ENCODE measurements at regions not wholly inside any gene's neighbourhood (a gene's known extent, or its start where the extent isn't known, plus 50 kb on each side); places are given as distances from the start of the nearest gene placed in this dataset.

DNA sequence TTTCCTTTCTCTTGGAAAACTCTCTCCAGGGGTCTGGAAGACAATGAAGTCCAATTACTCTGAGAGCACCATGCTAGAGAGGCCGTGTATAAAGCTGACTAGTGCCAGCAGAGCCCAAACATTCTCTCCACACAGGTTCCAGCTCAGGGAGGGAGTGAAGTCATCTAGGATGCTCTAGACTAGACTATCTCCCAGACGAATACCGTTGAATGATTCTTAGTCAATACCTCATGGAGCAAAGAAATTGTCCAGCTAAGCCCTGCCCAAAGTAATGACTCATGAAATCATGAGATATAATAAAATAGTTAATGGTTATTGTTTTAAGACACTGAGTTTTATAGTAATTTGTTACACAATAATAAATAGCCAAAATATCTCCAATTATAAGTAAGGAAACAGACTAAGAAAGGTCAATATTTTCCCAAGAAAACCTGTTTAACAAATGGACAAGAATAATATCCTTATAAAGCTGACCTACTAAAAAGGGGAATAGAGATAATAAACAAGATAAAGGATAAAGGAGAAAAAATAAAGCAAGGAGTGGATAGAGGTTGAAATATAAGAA, 163.9 kb upstream of the LRRC7 start:
- H3K27me3 Mint-ChIP-seq, result no peaks in the 10 kb centered on the region
- ATAC-seq (ENCODE audit: poor library complexity) (no peak), DNase-seq (no peak)
- CTCF ChIA-PET, result interaction anchor here (0.6 kb wide), 1 partner anchor 607 kb away, joined by 5 read pairs; no protein-coding TSS in a partner anchor
- no peaks in the 10 kb centered on the region for H3K4me1 Mint-ChIP-seq (ENCODE audit: low read depth)
- intact Hi-C loops (cut with DNase I, micrococcal nuclease), result no loop called here
- H3K9me3 Mint-ChIP-seq, result peaks cover 8% of the 10 kb centered on the region
- no peaks in the 10 kb centered on the region for H3K27me3 ChIP-seq (ENCODE audit: control insufficient read depth in 1 of 2, insufficient read depth in 2 of 2, low read length in 2 of 2)
- peaks cover 0 to 2% of the 10 kb centered on the region in 2 experiments for H3K9me3 ChIP-seq (ENCODE audit: control insufficient read depth in 1 of 2, insufficient read depth in 1 of 2, low read length in 2 of 2)
- no peaks in the 10 kb centered on the region for H3K4me1 ChIP-seq (ENCODE audit: insufficient read depth, low read length)
- POLR2A ChIA-PET, result no interaction called here
- H3K4me3 ChIP-seq (ENCODE audit: low read length), result no peak overlapping the region
- H3K36me3 ChIP-seq (ENCODE audit: insufficient read depth, low read length), result no peaks in the 10 kb centered on the region
- H3K36me3 Mint-ChIP-seq (ENCODE audit: low read depth), result no peaks in the 10 kb centered on the region
- no peak overlapping the region for H3K27ac ChIP-seq (ENCODE audit: low read depth in 1 of 2, low read length in 2 of 2)
- no peak overlapping the region for H3K27ac Mint-ChIP-seq
- TF ChIP-seq, protein P1, sequence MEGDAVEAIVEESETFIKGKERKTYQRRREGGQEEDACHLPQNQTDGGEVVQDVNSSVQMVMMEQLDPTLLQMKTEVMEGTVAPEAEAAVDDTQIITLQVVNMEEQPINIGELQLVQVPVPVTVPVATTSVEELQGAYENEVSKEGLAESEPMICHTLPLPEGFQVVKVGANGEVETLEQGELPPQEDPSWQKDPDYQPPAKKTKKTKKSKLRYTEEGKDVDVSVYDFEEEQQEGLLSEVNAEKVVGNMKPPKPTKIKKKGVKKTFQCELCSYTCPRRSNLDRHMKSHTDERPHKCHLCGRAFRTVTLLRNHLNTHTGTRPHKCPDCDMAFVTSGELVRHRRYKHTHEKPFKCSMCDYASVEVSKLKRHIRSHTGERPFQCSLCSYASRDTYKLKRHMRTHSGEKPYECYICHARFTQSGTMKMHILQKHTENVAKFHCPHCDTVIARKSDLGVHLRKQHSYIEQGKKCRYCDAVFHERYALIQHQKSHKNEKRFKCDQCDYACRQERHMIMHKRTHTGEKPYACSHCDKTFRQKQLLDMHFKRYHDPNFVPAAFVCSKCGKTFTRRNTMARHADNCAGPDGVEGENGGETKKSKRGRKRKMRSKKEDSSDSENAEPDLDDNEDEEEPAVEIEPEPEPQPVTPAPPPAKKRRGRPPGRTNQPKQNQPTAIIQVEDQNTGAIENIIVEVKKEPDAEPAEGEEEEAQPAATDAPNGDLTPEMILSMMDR (IDR thresholded peaks at IDR 0.05), result no peak
- no peak overlapping the region for H3K4me3 Mint-ChIP-seq

DNA sequence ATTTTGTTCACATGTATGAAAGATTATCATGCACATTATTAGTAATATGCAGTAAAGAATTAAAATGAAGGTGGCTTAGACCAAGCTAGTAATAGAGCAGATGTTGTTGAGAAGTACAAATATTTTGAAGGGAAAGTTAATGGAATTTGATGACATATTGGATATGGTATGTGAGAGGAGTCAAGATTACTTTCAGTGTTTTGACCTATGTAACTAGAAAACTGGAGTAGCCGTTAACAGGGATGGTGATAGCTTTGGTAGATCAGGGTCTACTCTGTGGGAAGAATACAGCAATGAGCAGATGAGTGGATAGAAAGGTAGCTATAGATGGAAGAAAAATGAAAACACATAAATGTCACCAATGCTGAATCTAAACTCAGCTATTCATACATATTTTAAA, 163.2 kb upstream of the LRRC7 start:
- H3K9me3 Mint-ChIP-seq, result peaks cover 8% of the 10 kb centered on the region
- H3K4me3 ChIP-seq (ENCODE audit: low read length), result no peak overlapping the region
- no peaks in the 10 kb centered on the region for H3K4me1 Mint-ChIP-seq (ENCODE audit: low read depth)
- DNase-seq (no peak), ATAC-seq (ENCODE audit: poor library complexity) (no peak)
- CTCF ChIA-PET, result interaction anchor here (0.6 kb wide), 1 partner anchor 608 kb away, joined by 5 read pairs; no protein-coding TSS in a partner anchor
- H3K36me3 Mint-ChIP-seq (ENCODE audit: low read depth), result no peaks in the 10 kb centered on the region
- H3K4me3 Mint-ChIP-seq, result no peak overlapping the region
- H3K4me1 ChIP-seq (ENCODE audit: insufficient read depth, low read length), result no peaks in the 10 kb centered on the region
- H3K9me3 ChIP-seq (ENCODE audit: control insufficient read depth in 1 of 2, insufficient read depth in 1 of 2, low read length in 2 of 2), result peaks cover 0 to 7% of the 10 kb centered on the region in 2 experiments
- POLR2A ChIA-PET, result no interaction called here
- no peak overlapping the region for H3K27ac Mint-ChIP-seq
- H3K27ac ChIP-seq (ENCODE audit: low read depth in 1 of 2, low read length in 2 of 2), result no peak overlapping the region
- H3K36me3 ChIP-seq (ENCODE audit: insufficient read depth, low read length), result no peaks in the 10 kb centered on the region
- TF ChIP-seq, protein P1 (IDR thresholded peaks at IDR 0.05), result no peak
- intact Hi-C loops (cut with DNase I, micrococcal nuclease), result no loop called here
- H3K27me3 ChIP-seq (ENCODE audit: control insufficient read depth in 1 of 2, insufficient read depth in 2 of 2, low read length in 2 of 2), result no peaks in the 10 kb centered on the region
- H3K27me3 Mint-ChIP-seq, result no peaks in the 10 kb centered on the region

DNA sequence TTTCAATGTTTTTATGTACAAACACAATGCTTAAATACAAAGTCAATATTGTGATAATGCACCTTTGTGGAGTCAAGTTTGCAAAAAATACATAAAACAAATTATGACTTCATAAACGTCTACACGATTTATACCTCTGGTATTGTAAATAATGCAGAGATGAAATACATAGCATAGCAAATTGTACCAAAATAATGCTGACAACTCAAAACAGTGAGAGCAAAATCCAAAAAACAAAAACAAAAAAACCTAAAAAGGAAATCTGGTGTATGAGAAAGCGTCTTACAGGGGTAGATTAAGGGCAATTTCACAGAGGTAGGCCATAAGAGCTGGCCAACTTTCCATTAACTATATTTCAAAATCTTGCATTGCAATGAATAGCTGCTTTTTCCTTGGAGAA, 161.5 kb upstream of the LRRC7 start:
- Histone ChIP-seq H3K4me3 (ENCODE audit: low read length) (no peak overlapping the region), H3K27ac (ENCODE audit: low read depth in 1 of 2, low read length in 2 of 2) (no peak overlapping the region), H3K4me1 (ENCODE audit: insufficient read depth, low read length) (no peaks in the 10 kb centered on the region), H3K9me3 (ENCODE audit: control insufficient read depth in 1 of 2, insufficient read depth in 1 of 2, low read length in 2 of 2) (peaks cover 0 to 20% of the 10 kb centered on the region in 2 experiments), H3K36me3 (ENCODE audit: insufficient read depth, low read length) (no peaks in the 10 kb centered on the region), H3K27me3 (ENCODE audit: control insufficient read depth in 1 of 2, insufficient read depth in 2 of 2, low read length in 2 of 2) (no peaks in the 10 kb centered on the region)
- intact Hi-C loops (cut with DNase I, micrococcal nuclease), result no loop called here
- Mint-ChIP-seq H3K27me3 (no peaks in the 10 kb centered on the region), H3K9me3 (peaks cover 8% of the 10 kb centered on the region), H3K4me1 (ENCODE audit: low read depth) (no peaks in the 10 kb centered on the region), H3K4me3 (no peak overlapping the region), H3K27ac (no peak overlapping the region), H3K36me3 (ENCODE audit: low read depth) (no peaks in the 10 kb centered on the region)
- no peak for DNase-seq
- no peak for ATAC-seq (ENCODE audit: poor library complexity)
- TF ChIP-seq, protein P1 (IDR thresholded peaks at IDR 0.05), result no peak
- ChIA-PET POLR2A (no interaction called here), CTCF (no interaction called here)
